GM06990 (cell line): ENCODE measurements at regions not wholly inside any gene's neighbourhood (a gene's known extent, or its start where the extent isn't known, plus 50 kb on each side); places are given as distances from the start of the nearest gene placed in this dataset.

Experiments
- DNase-seq: peaks from one replicate; pipeline ENCODE4 v3.0.0-alpha.2; 2011; ENCODE audit not compliant: insufficient read length; ENCODE audit errors: extremely low read depth
- H3K27me3 ChIP-seq: replicated peaks from 2 replicates; pipeline ENCODE4 v1.6.0; 2011; ENCODE audit warnings: low read length; ENCODE audit not compliant: control insufficient read depth, insufficient read depth
- H3K36me3 ChIP-seq: 2 replicates; pipeline ENCODE4 v1.5.1; 2011; ENCODE audit warnings: low read length; ENCODE audit not compliant: control insufficient read depth, insufficient read depth
- H3K4me3 ChIP-seq: replicated peaks from 2 replicates; pipeline ENCODE4 v1.5.1; 2011; ENCODE audit warnings: low read depth, mild to moderate bottlenecking, control low read depth, low read length
- CTCF ChIP-seq: IDR thresholded peaks from 2 replicates; pipeline ENCODE4 v1.5.1; 2011; ENCODE audit warnings: low read length, control low read depth, mild to moderate bottlenecking, inconsistent platforms; ENCODE audit not compliant: insufficient read depth, poor library complexity, severe bottlenecking

DNA sequence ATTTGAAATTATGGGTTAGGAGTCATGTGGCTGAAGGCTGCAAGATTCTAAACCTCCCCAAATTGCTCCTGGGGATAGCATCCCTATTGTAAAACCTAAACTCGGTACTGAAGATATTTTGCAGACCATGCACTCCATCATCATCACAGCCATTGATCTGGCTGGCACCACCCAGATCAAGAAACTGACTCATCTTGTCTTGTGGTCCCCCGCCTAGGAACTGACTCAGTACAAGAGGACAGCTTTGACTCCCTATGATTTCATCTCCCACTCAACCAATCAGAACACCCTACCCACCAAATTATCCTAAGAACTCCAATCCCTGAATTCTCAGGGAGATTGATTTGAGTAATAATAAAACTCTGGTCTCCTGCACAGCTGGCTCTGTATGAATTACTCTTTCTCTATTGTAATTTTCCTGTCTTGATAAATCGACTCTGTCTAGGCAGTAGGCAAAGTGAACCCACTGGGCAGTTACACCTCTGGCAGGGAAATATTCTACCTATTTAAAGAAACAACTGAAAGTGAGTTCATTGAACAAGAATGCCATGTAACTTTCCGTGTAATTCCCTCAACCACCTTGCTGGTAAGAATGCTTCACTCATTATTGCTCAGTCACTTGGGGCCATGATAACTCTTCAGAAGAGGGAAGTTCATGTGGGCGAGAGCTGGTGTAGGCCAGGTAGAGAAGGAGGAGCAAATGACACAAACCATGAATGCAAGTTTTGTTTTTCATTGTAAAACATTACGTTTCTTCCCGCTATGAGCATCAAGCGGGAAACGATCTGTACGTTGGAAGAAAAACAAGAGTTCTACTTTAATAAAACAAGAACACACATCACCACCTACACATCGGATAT is 602.9 kb upstream of the ARID1B start:
- H3K36me3 ChIP-seq: no peaks in the 10 kb centered on the region
- no peak overlapping the region for H3K4me3 ChIP-seq
- no peak for TF ChIP-seq CTCF
- no peak for DNase-seq
- H3K27me3 ChIP-seq: no peaks in the 10 kb centered on the region; the same call in none of the 2 replicates

DNA sequence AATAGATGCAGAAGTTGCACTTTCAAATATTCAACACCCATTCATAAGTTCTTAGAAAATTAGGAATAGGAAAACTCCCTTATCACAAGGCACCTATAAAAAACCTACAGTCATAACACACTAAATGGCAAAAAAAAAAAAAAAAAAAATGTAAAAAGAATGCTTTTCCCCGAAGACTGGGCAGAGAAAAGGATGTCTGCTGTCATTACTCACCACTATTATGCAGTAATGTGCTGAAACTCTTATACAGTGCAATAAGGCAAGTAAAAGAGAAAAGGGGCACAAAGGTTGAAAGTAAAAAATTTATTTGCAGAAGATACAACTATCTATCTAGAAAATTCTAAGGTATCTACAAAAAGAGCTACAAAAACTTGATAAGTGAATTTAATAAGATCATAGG is 607.8 kb upstream of the ARID1B start:
- H3K4me3 ChIP-seq: no peak overlapping the region
- no peak for DNase-seq
- TF ChIP-seq CTCF: no peak
- no peaks in the 10 kb centered on the region for H3K36me3 ChIP-seq
- H3K27me3 ChIP-seq: no peaks in the 10 kb centered on the region; the same call in 1 of the 2 replicates

GRCh38 chr6:156167625-156168071 is 609.5 kb upstream of the ARID1B start:
- H3K4me3 ChIP-seq: no peak overlapping the region
- no peaks in the 10 kb centered on the region for H3K36me3 ChIP-seq
- TF ChIP-seq CTCF: no peak
- H3K27me3 ChIP-seq: no peaks in the 10 kb centered on the region
- DNase-seq: no peak

DNA sequence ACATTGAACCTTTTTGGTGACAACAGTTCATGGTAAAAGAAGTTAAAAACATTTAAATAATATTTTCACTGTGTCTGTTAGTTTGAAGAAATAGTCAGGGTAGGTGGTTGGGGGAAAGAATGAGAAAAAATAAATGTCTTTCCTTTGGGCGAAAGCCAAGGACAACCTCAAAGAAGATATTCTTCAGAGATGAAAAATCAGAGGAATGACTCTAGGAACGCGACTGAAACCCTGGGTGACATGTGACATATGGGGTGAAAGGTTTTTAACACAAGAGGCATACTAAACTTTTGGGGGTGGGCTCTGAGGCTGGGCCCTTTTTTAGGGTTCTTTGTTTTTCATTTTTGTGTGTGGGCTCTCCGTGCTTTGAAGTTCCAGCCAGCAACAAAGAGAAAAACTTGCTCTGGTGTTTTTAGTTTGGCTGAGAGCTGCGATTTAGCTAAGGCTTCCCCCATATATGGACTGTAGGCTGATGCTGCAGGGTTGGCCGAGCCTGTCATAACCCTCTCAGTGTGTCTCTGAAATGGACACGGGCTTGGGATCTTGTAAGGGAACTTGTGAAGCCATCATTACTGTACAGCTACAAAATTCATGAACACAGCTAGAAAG is 610.1 kb upstream of the ARID1B start:
- no peak for TF ChIP-seq CTCF
- Histone ChIP-seq H3K4me3 (no peak overlapping the region), H3K36me3 (no peaks in the 10 kb centered on the region), H3K27me3 (no peaks in the 10 kb centered on the region)
- no peak for DNase-seq

DNA sequence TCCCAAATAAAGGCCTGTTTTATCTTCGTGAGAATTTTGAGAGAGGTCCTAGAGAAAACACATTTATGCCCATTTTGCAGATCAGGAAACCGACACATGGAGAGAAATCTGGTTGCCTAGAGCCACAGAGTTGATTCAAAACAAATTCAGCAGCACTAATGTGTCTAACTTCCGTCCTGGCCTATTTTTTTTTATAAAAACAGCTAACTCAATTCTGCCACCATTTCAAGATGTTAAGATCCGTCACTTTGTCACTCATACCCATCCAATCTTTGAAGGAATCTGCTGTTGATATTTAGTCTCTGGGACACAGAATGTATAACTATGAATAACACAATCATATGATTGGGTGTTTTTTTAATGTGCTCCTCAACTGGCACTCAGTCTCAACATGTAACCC is 611.1 kb upstream of the ARID1B start:
- H3K27me3 ChIP-seq: no peaks in the 10 kb centered on the region
- H3K4me3 ChIP-seq: no peak overlapping the region
- H3K36me3 ChIP-seq: no peaks in the 10 kb centered on the region
- no peak for DNase-seq
- TF ChIP-seq CTCF: no peak
